ENCODE measurements at regions not wholly inside any gene's neighbourhood (a gene's known extent, or its start where the extent isn't known, plus 50 kb on each side); places are given as distances from the start of the nearest gene placed in this dataset.
A peak's percentile ranks its signal among the peaks of the same experiment; 100 is the strongest.

- WGBS, 2 experiments (ENCODE audit: extremely low coverage in 1 of 2, insufficient coverage in 1 of 2, insufficient read length in 1 of 2, insufficient replicate concordance in 2 of 2, low coverage in 1 of 2, low lambda C conversion rate in 2 of 2, missing lambda C conversion rate in 1 of 2), result 94% methylated on average over 1 of the region's 1 CpG; no CpG with 5 or more reads in 1 of the 2 experiments
- Histone ChIP-seq H2BK120ac (replicated peaks; ENCODE audit: low read depth, low read length) (peak overlapping the region; percentile 25), H3K18ac (ENCODE audit: extremely low read depth, low read length) (no peak overlapping the region), H3K23ac (ENCODE audit: insufficient read length) (no peak overlapping the region), H3K27ac (ENCODE audit: low read depth, low read length) (no peak overlapping the region), H3K36me3 (ENCODE audit: control insufficient read depth in 2 of 4, insufficient read depth in 4 of 4, low read length in 3 of 4) (peaks cover 0 to 38% (median 7%) of the 10 kb centered on the region in 4 experiments; a peak in 3 of 8 replicates), H3K23me2 (ENCODE audit: low read depth, low read length) (no peaks in the 10 kb centered on the region), H3K27me3 (replicated peaks in 1 of 4; ENCODE audit: control insufficient read depth in 3 of 4, extremely low read depth in 1 of 4, insufficient read depth in 3 of 4, low read length in 3 of 4) (no peaks in the 10 kb centered on the region), H3K79me1 (ENCODE audit: low read depth, low read length) (no peaks in the 10 kb centered on the region), H3K4me3 (ENCODE audit: extremely low read depth in 1 of 4, insufficient read depth in 2 of 4, low read depth in 3 of 4, low read length in 4 of 4) (no peak overlapping the region), H4K91ac (replicated peaks; ENCODE audit: insufficient read length, low read length) (peak overlapping the region; percentile 70), H3K9ac (replicated peaks in 1 of 4; ENCODE audit: extremely low read depth in 1 of 4, low read depth in 3 of 4, low read length in 3 of 4) (no peak overlapping the region), H2AFZ (ENCODE audit: low read length) (no peak overlapping the region), H3K4ac (replicated peaks; ENCODE audit: insufficient read length, low read depth, low read length) (no peak overlapping the region), H2BK12ac (ENCODE audit: low read depth, low read length) (no peak overlapping the region), H4K5ac (ENCODE audit: insufficient read length, low read depth, low read length) (no peak overlapping the region), H2BK15ac (ENCODE audit: low read length) (no peak overlapping the region), H3K4me2 (ENCODE audit: insufficient read depth in 1 of 2, low read depth in 2 of 2, low read length in 2 of 2) (no peak overlapping the region), H4K20me1 (replicated peaks in 1 of 2; ENCODE audit: control insufficient read depth in 1 of 2, insufficient read depth in 2 of 2, low read length in 2 of 2) (no peaks in the 10 kb centered on the region), H3K9me3 (ENCODE audit: insufficient read depth in 2 of 2, low read depth in 1 of 2, low read length in 1 of 2) (no peaks in the 10 kb centered on the region), H3K14ac (ENCODE audit: insufficient read length) (no peak overlapping the region), H2BK5ac (ENCODE audit: low read depth, low read length) (no peak overlapping the region), H4K8ac (ENCODE audit: extremely low read depth, insufficient read depth, low read length) (no peak overlapping the region), H2BK20ac (ENCODE audit: low read length) (no peak overlapping the region), H3K56ac (replicated peaks; ENCODE audit: insufficient read length, low read depth, low read length) (no peak overlapping the region), H2AK5ac (ENCODE audit: low read depth, low read length) (no peak overlapping the region), H3K79me2 (ENCODE audit: control insufficient read depth in 1 of 2, insufficient read depth in 2 of 2, low read length in 2 of 2) (no peaks in the 10 kb centered on the region), H3K4me1 (replicated peaks in 1 of 4; ENCODE audit: control insufficient read depth in 3 of 4, insufficient read depth in 4 of 4, low read length in 3 of 4) (peaks cover 0 to 25% (median 11%) of the 10 kb centered on the region in 4 experiments; a peak in 3 of 7 replicates)
- FAIRE-seq, result no peak
- TF ChIP-seq POLR2AphosphoS5 (IDR thresholded peaks at IDR 0.05; ENCODE audit: low read depth, low read length), result 0 out of 2 replicates have a peak, but pooled peaks have one; percentile 19
- TF ChIP-seq E2F6 (IDR thresholded peaks at IDR 0.05), result no peak
- peak; percentile 33 to 52; a peak in 1 of 3 replicates for TF ChIP-seq POLR2A (IDR thresholded peaks at IDR 0.05; ENCODE audit: control extremely low read depth in 1 of 2, low read depth in 2 of 2, low read length in 2 of 2)
- TF ChIP-seq HDAC6 (IDR thresholded peaks at IDR 0.05; ENCODE audit: low read depth, low read length), result no peak
- ChIA-PET CTCF (ENCODE audit: partially characterized antibody) (interaction anchor here (0.8 to 1.6 kb wide), 3 partner anchors 11 to 75 kb away, joined by 3 to 5 read pairs (median 4); no protein-coding TSS in a partner anchor), POLR2A (ENCODE audit: partially characterized antibody) (interaction anchor here (0.8 to 5.2 kb wide), 15 partner anchors 11 to 171 kb away, joined by 3 to 54 read pairs (median 3); no protein-coding TSS in a partner anchor)
- no peak for DNase-seq (ENCODE audit: low read depth in 1 of 2, low spot score in 2 of 2)
These were observed 245.4 kb upstream of the SPTLC3 start for GRCh38 chr20:12763406-12763805.

All from H1 (cell line).